Prostate gland (tissue), 2 donors: ENCODE measurements at regions not wholly inside any gene's neighbourhood (a gene's known extent, or its start where the extent isn't known, plus 50 kb on each side); places are given as distances from the start of the nearest gene placed in this dataset.

Experiments used
- DNase-seq: peaks from one replicate; pipeline ENCODE4 v3.0.0-alpha.2; 2019; ENCODE audit warnings: low spot score
- H3K27ac ChIP-seq, 2 donors: fragments of 200-600 bp; sonication (generic); 2 replicates each; pipeline ENCODE4 v1.5.1; 2017 to 2019
- H3K27me3 ChIP-seq: fragments of 200-600 bp; sonication (generic); replicated peaks from 2 replicates; pipeline ENCODE4 v1.5.1; 2019; ENCODE audit not compliant: insufficient read depth
- H3K36me3 ChIP-seq, 2 donors: fragments of 200-600 bp; sonication (generic); 1 replicate in 1 of 2; 2 replicates in 1 of 2; pipeline versions ENCODE4 v1.5.1 to v1.8.1; 2017 to 2019
- H3K4me1 ChIP-seq: fragments of 200-600 bp; sonication (generic); replicated peaks from 2 replicates; pipeline ENCODE4 v1.5.1; 2019
- H3K4me3 ChIP-seq, 2 donors: fragments of 200-600 bp; sonication (generic); 2 replicates each; pipeline ENCODE4 v1.5.1; 2017 to 2019
- H3K9me3 ChIP-seq: fragments of 200-600 bp; sonication (generic); 2 replicates; pipeline ENCODE4 v1.5.1; 2017
- CTCF ChIP-seq, 4 experiments: fragments of 200-600 bp in 2 of 4; fragments of 450-650 bp in 2 of 4; sonication (generic) in 2 of 4; IDR thresholded peaks; 1 replicate in 3 of 4; 2 replicates in 1 of 4; pipeline ENCODE4 v1.5.1; 2016 to 2019; ENCODE audit warnings: antibody characterized with exemption in 4 of 4, mild to moderate bottlenecking in 2 of 4, moderate library complexity in 2 of 4
- POLR2A ChIP-seq: fragments of 450-650 bp; IDR thresholded peaks from one replicate; pipeline ENCODE4 v1.6.1; 2016; ENCODE audit warnings: antibody characterized with exemption, mild to moderate bottlenecking
- POLR2AphosphoS5 ChIP-seq: sonication (generic); formaldehyde crosslinking; IDR thresholded peaks from one replicate; pipeline ENCODE4 v1.6.1; 2017; ENCODE audit warnings: antibody characterized with exemption
- WGBS: methylation state at CpG from one replicate; pipeline ENCODE4 v1.1.5; 2018; 5-methylcytosine and 5-hydroxymethylcytosine counted together
- intact Hi-C: fragments of 100-400 bp; cut with DNase I; formaldehyde crosslinking; loops from one replicate; pipeline ENCODE4 v1.14.2; 2022

- 91% methylated on average over 6 of the region's 6 CpGs for WGBS
- intact Hi-C loops = no loop called here
- H3K9me3 ChIP-seq = no peaks in the 10 kb centered on the region
- no peaks in the 10 kb centered on the region for H3K4me1 ChIP-seq
- TF ChIP-seq POLR2A (no peak), CTCF (IDR thresholded peaks at IDR 0.05) (no peak), POLR2AphosphoS5 (no peak)
- no peak for DNase-seq
- no peaks in the 10 kb centered on the region for H3K27me3 ChIP-seq
- no peak overlapping the region for H3K4me3 ChIP-seq
- no peak overlapping the region for H3K27ac ChIP-seq
- H3K36me3 ChIP-seq = no peaks in the 10 kb centered on the region
Observed at GRCh38 chr5:68823301-68823700, 270.5 kb upstream of the SLC30A5 start.

GRCh38 chr5:68830377-68830898 is 263.4 kb upstream of the SLC30A5 start:
- 100% methylated on average over 3 of the region's 3 CpGs for WGBS
- TF ChIP-seq CTCF (IDR thresholded peaks at IDR 0.05) = no peak
- TF ChIP-seq POLR2A = no peak
- no peak for TF ChIP-seq POLR2AphosphoS5
- H3K36me3 ChIP-seq = no peaks in the 10 kb centered on the region
- H3K27ac ChIP-seq = no peak overlapping the region
- H3K27me3 ChIP-seq = no peaks in the 10 kb centered on the region
- intact Hi-C loops = no loop called here
- no peak overlapping the region for H3K4me3 ChIP-seq
- no peaks in the 10 kb centered on the region for H3K9me3 ChIP-seq
- no peaks in the 10 kb centered on the region for H3K4me1 ChIP-seq
- no peak for DNase-seq

- intact Hi-C loops = no loop called here
- WGBS = 84% methylated on average over 4 of the region's 4 CpGs
- H3K4me3 ChIP-seq = no peak overlapping the region
- peaks cover 3% of the 10 kb centered on the region for H3K4me1 ChIP-seq
- H3K9me3 ChIP-seq = no peaks in the 10 kb centered on the region
- H3K36me3 ChIP-seq = no peaks in the 10 kb centered on the region
- H3K27ac ChIP-seq = no peak overlapping the region
- no peaks in the 10 kb centered on the region for H3K27me3 ChIP-seq
- no peak for DNase-seq
- TF ChIP-seq CTCF (IDR thresholded peaks at IDR 0.05) = no peak
Observed at GRCh38 chr5:68834491-68834981, 259.3 kb upstream of the SLC30A5 start.

GRCh38 chr5:68838157-68838718 is 255.6 kb upstream of the SLC30A5 start:
- intact Hi-C loops = no loop called here
- Histone ChIP-seq H3K4me3 (no peak overlapping the region), H3K27me3 (no peaks in the 10 kb centered on the region), H3K9me3 (no peaks in the 10 kb centered on the region), H3K4me1 (peaks cover 3% of the 10 kb centered on the region), H3K36me3 (no peaks in the 10 kb centered on the region), H3K27ac (no peak overlapping the region)
- WGBS = 78% methylated on average over 3 of the region's 3 CpGs
- TF ChIP-seq POLR2AphosphoS5 (no peak), POLR2A (no peak), CTCF (IDR thresholded peaks at IDR 0.05) (no peak)
- DNase-seq = no peak

- Histone ChIP-seq H3K9me3 (no peaks in the 10 kb centered on the region), H3K36me3 (no peaks in the 10 kb centered on the region), H3K4me3 (no peak overlapping the region), H3K27ac (no peak overlapping the region), H3K27me3 (no peaks in the 10 kb centered on the region), H3K4me1 (peaks cover 3% of the 10 kb centered on the region)
- WGBS = 38% methylated on average over 5 of the region's 5 CpGs
- DNase-seq = peak; percentile 26
- TF ChIP-seq POLR2AphosphoS5 (peak; percentile 35), POLR2A (no peak)
- intact Hi-C loops = no loop called here
Observed at GRCh38 chr5:68839019-68839552, 254.7 kb upstream of the SLC30A5 start.
